SK-N-SH treated with all-trans-retinoic acid at 6 μM for 48 hours (cell line): ENCODE measurements at regions not wholly inside any gene's neighbourhood (a gene's known extent, or its start where the extent isn't known, plus 50 kb on each side); places are given as distances from the start of the nearest gene placed in this dataset.

Experiments
- CREB5 ChIP-seq: fragments of 250-450 bp; sonication (Bioruptor Pico); IDR thresholded peaks from 2 replicates; pipeline ENCODE4 v1.5.1; 2020; ENCODE audit warnings: low read depth, mild to moderate bottlenecking, moderate library complexity
- ZFP3 ChIP-seq: fragments of 250-450 bp; sonication (Bioruptor Pico); IDR thresholded peaks from 2 replicates; pipeline ENCODE4 v1.5.0; 2020; ENCODE audit warnings: mild to moderate bottlenecking, moderate library complexity
- ZFP30 ChIP-seq: fragments of 450-650 bp; formaldehyde crosslinking; IDR thresholded peaks from 2 replicates; pipeline ENCODE4 v1.5.0; 2022; ENCODE audit warnings: mild to moderate bottlenecking, moderate library complexity
- ZNF565 ChIP-seq: fragments of 450-650 bp; formaldehyde crosslinking; conservative IDR thresholded peaks from 2 replicates; pipeline ENCODE4 v1.5.0; 2020; ENCODE audit warnings: low read depth, mild to moderate bottlenecking, moderate library complexity

DNA sequence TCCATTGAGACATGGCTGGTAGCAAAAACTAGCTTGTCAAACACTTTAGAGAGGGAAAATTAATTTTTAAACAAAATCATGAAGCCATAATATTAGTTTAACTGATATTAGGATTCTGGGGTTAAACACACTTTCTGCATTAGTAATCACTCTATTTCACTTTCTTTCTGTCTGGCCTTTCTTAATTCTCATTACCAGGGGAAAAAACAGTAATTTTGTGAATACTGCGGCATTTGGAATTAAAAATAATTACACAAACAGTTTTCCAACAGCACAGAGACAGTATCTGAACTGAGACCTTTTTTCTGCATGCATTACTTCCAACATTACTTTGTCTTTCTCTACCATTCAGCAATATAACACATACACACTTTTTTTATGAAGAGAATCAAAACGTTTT, 190.6 kb downstream of the MRPL39 start:
- TF ChIP-seq ZFP30 (CRISPR knock-in tag) (no peak), ZNF565 (CRISPR knock-in tag) (no peak), CREB5 (no peak), ZFP3 (CRISPR knock-in tag) (no peak)
